ENCODE measurements at regions not wholly inside any gene's neighbourhood (a gene's known extent, or its start where the extent isn't known, plus 50 kb on each side); places are given as distances from the start of the nearest gene placed in this dataset.

DNA sequence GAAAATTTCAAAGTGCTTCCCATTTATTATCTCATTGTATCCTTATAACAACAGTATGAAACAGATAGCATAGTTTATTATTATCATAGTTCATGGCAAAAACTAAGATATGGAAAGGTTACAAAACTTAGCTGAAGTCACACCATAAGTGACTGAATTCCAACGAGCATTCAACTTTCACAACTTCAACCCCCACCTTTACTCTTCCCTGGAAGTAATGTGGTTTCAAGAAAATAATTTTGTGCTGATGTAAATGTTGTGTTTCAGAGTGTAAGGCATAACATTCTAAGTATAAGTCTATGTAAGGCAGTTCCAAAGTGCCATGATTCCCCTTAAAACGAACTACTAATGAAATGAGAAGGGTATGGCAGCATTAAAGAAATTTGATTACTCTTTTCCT lies 454.5 kb downstream of the BCAT1 start:
- H3K4me3 ChIP-seq: no peak overlapping the region
- no peak overlapping the region for H3K27ac ChIP-seq
- intact Hi-C loops (cut with DNase I; ENCODE audit: low total_unique reads): no loop called here
- TF ChIP-seq POLR2AphosphoS5 (IDR thresholded peaks at IDR 0.05) (no peak), POLR2A (IDR thresholded peaks at IDR 0.05) (no peak)
- TF ChIP-seq, protein P1, sequence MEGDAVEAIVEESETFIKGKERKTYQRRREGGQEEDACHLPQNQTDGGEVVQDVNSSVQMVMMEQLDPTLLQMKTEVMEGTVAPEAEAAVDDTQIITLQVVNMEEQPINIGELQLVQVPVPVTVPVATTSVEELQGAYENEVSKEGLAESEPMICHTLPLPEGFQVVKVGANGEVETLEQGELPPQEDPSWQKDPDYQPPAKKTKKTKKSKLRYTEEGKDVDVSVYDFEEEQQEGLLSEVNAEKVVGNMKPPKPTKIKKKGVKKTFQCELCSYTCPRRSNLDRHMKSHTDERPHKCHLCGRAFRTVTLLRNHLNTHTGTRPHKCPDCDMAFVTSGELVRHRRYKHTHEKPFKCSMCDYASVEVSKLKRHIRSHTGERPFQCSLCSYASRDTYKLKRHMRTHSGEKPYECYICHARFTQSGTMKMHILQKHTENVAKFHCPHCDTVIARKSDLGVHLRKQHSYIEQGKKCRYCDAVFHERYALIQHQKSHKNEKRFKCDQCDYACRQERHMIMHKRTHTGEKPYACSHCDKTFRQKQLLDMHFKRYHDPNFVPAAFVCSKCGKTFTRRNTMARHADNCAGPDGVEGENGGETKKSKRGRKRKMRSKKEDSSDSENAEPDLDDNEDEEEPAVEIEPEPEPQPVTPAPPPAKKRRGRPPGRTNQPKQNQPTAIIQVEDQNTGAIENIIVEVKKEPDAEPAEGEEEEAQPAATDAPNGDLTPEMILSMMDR (IDR thresholded peaks at IDR 0.05): no peak
- no peaks in the 10 kb centered on the region for H3K9me3 ChIP-seq
- DNase-seq (ENCODE audit: low spot score in 2 of 2): no peak
- H3K4me1 ChIP-seq: no peaks in the 10 kb centered on the region
- no peaks in the 10 kb centered on the region for H3K36me3 ChIP-seq
- no peaks in the 10 kb centered on the region for H3K27me3 ChIP-seq

GRCh38 chr12:24491968-24492367 lies 456.9 kb downstream of the BCAT1 start:
- TF ChIP-seq POLR2AphosphoS5 (IDR thresholded peaks at IDR 0.05) (no peak), POLR2A (IDR thresholded peaks at IDR 0.05) (no peak)
- TF ChIP-seq, protein P1 (IDR thresholded peaks at IDR 0.05): no peak
- intact Hi-C loops (cut with DNase I; ENCODE audit: low total_unique reads): no loop called here
- no peak overlapping the region for H3K27ac ChIP-seq
- H3K4me3 ChIP-seq: no peak overlapping the region
- no peaks in the 10 kb centered on the region for H3K9me3 ChIP-seq
- no peaks in the 10 kb centered on the region for H3K36me3 ChIP-seq
- no peaks in the 10 kb centered on the region for H3K4me1 ChIP-seq
- DNase-seq (ENCODE audit: low spot score in 2 of 2): no peak
- H3K27me3 ChIP-seq: no peaks in the 10 kb centered on the region

- Histone ChIP-seq H3K9me3 (no peaks in the 10 kb centered on the region), H3K27me3 (no peaks in the 10 kb centered on the region), H3K27ac (peak overlapping the region; percentile 8 to 63), H3K4me1 (no peaks in the 10 kb centered on the region), H3K4me3 (no peak overlapping the region), H3K36me3 (no peaks in the 10 kb centered on the region)
- no peak for DNase-seq (ENCODE audit: low spot score in 2 of 2)
- intact Hi-C loops (cut with DNase I; ENCODE audit: low total_unique reads): no loop called here
- no peak for TF ChIP-seq POLR2A (IDR thresholded peaks at IDR 0.05)
- no peak for TF ChIP-seq POLR2AphosphoS5 (IDR thresholded peaks at IDR 0.05)
- TF ChIP-seq, protein P1 (IDR thresholded peaks at IDR 0.05): no peak
These were observed 459.0 kb downstream of the BCAT1 start for GRCh38 chr12:24489939-24490338.

DNA sequence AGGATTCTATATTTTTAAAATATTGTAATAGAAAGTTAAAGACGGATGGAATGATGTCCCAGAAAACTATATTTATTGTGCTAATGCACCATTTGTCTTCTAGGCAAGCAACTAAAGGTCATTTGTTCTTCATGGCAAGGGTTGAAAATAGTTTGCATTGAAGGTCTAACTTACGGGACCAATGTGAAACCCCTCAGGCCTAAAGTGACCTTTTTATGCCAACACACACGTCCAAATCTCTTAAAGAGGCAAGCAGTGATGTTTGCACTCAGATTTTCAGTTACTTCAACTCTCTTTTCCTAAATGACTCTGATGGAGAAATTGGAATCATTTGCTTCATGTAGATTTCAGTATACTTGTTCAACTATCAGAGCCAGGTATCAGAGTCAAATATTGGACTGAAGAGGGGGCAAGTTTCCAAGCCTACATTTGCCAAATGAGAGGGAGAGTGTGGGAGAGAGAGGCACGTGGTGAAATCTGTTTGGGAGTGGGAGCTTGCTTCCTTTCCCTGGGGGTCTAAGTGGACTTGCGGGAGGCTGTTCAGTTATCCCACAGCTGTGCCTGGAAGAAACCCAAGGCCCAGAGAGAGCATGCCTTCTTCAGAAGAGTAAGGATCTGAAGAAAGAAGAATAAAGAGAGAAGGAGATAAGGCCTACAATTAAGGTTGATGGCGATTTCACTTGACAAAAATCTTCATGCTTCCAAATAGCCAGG lies 459.8 kb downstream of the BCAT1 start:
- Histone ChIP-seq H3K36me3 (no peaks in the 10 kb centered on the region), H3K4me3 (no peak overlapping the region), H3K4me1 (no peaks in the 10 kb centered on the region), H3K27me3 (no peaks in the 10 kb centered on the region), H3K27ac (peak overlapping the region in 1 of 2 donors; percentile 63), H3K9me3 (no peaks in the 10 kb centered on the region)
- DNase-seq (ENCODE audit: low spot score in 2 of 2): no peak
- intact Hi-C loops (cut with DNase I; ENCODE audit: low total_unique reads): no loop called here
- TF ChIP-seq POLR2A (IDR thresholded peaks at IDR 0.05) (no peak), POLR2AphosphoS5 (IDR thresholded peaks at IDR 0.05) (no peak)
- TF ChIP-seq, protein P1 (IDR thresholded peaks at IDR 0.05): no peak

DNA sequence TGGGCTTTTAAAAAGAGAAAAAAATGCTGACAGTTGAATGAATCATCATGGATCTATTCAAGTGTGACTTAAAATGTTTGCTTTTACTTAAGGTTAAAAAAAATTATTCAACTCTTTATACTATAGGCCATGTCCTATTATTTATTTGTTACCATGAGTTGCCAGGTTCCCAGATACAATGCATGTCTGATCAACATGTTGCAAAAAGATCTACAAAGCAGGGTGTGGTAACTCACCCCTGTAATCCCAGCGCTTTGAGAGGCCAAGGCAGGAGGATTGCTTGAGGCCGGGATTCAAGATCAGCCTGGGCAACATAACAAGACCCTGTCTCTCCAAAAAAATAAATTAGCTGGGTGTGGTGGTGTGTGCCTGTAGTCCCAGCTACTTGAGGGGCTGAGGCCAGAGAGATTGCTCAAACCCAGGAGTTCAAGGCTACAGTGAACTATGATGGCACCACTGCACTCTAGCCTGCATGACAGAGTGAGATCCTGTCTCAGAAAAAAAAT lies 460.8 kb downstream of the BCAT1 start:
- H3K36me3 ChIP-seq: no peaks in the 10 kb centered on the region
- no peak for TF ChIP-seq POLR2A (IDR thresholded peaks at IDR 0.05)
- TF ChIP-seq, protein P1 (IDR thresholded peaks at IDR 0.05): no peak
- no peak for TF ChIP-seq POLR2AphosphoS5 (IDR thresholded peaks at IDR 0.05)

More for the DNA sequence above, 460.8 kb downstream of the BCAT1 start:
- no peaks in the 10 kb centered on the region for H3K27me3 ChIP-seq
- H3K4me1 ChIP-seq: no peaks in the 10 kb centered on the region
- H3K27ac ChIP-seq: no peak overlapping the region
- no peaks in the 10 kb centered on the region for H3K9me3 ChIP-seq
- DNase-seq (ENCODE audit: low spot score in 2 of 2): no peak
- H3K4me3 ChIP-seq: no peak overlapping the region
- intact Hi-C loops (cut with DNase I; ENCODE audit: low total_unique reads): no loop called here

All from breast epithelium (tissue), 4 donors.